Mucosa of gallbladder (tissue), 1 donor: ENCODE measurements at regions not wholly inside any gene's neighbourhood (a gene's known extent, or its start where the extent isn't known, plus 50 kb on each side); places are given as distances from the start of the nearest gene placed in this dataset.
"Not testable (repeated sequence)": the region's sequence is repeated elsewhere in the genome, so short reads cannot be mapped to it uniquely, and the experiment has no call there.

Source experiments
- DNase-seq: peaks from one replicate; pipeline ENCODE4 v3.0.0-alpha.2; 2020; ENCODE audit warnings: low spot score
- donor health status: DM: no; HTN: no; CAD: no.

- DNase-seq = no peak
Observed at GRCh38 chrX:6990552-6991193, 156.8 kb upstream of the STS start.

DNA sequence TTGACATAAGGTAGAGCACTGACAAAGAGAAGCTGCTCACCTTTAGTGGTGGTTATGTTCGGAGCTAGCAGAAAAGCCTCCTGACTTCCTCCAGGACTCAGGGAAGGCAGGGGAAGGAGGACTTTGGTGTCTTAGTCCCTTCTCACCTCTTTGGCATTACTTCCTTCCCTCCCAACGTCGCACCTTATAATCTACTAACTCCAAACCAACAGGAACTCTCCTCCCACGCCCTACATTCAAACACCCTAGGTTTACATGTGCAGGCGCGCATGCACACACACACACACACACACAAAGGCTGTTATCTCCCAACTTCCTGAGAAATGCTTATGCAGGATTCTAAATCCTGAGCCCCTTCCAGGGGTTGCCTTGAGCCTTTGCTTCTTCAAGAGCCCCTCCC is 157.7 kb upstream of the STS start:
- no peak for DNase-seq

DNA sequence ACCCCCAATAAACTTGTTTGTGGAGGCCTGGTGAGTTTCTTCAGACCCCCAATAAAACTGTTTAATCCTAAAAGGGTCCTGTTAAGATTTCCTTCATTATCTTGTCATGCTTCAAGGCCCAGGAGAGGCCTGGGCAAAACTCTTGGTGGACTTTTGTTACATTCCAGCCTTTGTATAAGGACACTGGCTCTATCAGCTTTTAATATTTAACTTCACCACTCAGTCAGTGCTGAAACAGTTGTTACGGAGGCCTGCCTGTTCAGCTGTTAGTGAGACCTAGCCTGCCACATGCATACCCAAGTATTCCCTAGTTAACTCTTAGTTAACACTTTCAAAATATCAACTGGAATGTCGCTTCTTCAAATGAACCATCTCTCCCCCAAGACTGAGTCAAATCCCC is 158.8 kb upstream of the STS start:
- not testable (repeated sequence) for DNase-seq

GRCh38 chrX:6986915-6987314 is 160.6 kb upstream of the STS start:
- no peak for DNase-seq

GRCh38 chrX:6985537-6985936 is 162.0 kb upstream of the STS start:
- no peak for DNase-seq

DNA sequence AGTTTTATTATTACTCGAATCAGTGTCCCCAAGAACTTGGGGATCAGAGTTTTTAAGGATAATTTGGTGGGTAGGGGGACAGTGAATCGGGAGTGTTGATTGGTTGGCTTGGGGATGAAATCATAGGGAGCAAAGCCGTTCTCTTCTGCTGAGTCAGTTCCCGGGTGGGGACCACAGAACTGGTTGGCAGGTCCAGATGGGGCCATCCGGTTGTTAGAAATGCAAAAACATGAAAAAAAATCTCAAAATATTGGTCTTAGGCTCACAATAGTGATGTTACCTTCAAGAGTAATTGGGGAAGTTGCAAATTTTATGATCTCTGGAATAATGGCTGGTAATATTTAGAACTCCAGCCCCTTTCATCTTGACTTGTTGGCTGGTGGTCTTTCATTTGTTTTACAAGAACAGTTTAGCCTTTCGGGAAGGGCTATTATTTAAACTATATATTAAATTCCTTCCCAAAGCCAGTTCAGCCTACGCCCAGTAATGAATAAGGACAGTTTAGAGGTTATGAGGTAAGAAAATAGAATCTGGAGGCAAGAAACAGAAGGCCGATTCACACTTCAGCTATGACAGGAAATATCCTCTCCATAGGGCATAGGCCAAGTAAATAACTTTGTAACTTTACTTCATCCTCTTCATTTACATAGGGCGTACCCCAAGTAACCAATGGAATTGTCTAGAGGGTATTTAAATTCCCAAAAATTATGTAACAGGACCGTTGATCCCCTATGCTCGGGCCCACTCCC is 164.1 kb upstream of the STS start:
- DNase-seq = no peak

DNA sequence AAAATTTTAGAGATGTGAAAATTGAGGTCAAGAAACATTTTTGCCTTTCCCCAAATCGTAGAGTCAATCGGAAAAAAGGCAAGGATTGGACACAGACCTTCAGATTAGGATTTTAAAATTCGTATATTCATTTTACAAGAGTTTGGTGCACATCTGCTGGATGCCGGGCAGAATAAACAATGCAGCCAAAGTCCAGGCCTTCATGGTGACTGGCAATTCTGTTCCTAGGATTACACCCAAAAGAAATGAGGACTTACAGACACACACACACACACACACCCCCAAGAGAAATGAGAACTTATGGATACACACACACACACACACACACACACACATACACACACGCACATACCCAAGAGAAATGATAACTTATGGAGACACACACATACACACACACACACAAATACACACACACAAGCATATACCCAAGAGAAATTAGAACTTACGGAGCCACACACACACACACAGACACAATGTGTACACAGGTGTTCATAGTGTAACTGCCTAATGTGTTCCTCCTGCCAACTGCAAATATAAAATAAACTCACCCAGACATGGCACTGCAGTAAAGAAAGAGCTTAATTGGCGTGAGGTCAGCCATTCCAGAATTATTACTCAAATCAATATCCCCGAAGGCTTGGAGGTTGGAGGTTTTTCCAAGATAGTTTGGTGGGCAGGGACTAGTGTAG is 165.7 kb upstream of the STS start:
- DNase-seq = no peak

DNA sequence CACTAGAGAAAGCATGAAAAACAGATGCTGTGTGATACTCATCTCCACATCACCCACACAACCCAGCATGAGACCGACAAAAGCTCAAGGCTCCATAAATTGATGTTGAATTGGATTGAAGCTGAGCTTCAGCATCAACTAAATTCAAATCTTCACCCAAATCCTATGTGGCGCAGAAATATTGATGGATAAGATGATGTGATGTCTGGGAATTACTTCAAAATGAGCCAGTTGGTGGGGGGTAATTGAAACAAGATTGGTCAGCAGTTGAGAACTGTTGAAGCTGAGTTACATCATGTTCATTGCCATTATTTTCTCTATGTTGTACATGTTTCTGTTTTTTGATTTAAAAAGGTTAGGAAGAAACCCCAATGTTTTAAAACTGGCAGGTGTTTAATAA is 166.5 kb upstream of the STS start:
- no peak for DNase-seq

DNA sequence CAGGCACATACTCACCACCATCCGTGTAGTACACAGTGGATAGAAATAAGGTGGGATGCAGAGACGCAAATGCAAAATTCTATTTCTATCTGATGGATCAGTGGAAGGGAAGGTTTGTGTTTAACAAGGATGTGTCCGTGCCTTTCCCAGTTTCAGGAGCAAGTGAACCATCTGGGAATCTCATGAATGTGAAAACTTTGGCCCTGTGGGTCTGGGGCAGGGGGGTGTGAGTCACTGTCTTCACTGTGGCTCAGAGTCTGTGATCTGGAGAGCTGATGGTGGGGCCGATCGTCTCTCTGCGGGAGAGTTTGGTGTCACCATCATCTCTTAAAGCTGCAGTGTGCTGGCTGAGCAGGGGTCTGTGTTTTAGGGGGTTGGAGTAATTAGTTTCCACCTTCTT is 179.3 kb upstream of the STS start:
- no peak for DNase-seq

DNA sequence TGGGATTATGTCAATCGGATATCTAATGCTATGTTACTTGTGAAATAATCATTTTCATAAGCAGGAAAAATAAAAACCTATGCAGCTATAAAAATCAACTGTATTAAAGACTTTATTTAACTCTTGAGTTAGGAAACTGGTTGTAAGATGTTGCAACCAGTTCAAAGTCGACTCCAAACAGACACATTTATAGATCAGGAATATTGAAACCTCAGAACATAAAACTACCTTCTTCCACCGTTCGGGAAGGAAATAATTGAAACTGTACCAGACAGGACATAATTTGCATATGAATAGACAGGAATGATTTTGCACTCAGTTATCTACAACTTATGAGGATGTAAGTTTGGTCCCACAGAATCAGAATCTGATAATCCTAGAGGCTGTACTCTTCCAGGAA is 181.8 kb upstream of the STS start:
- DNase-seq = no peak

GRCh38 chrX:6962006-6962355 is 185.5 kb upstream of the STS start:
- no peak for DNase-seq

- no peak for DNase-seq
Observed at GRCh38 chrX:6961286-6962005, 186.1 kb upstream of the STS start.

DNA sequence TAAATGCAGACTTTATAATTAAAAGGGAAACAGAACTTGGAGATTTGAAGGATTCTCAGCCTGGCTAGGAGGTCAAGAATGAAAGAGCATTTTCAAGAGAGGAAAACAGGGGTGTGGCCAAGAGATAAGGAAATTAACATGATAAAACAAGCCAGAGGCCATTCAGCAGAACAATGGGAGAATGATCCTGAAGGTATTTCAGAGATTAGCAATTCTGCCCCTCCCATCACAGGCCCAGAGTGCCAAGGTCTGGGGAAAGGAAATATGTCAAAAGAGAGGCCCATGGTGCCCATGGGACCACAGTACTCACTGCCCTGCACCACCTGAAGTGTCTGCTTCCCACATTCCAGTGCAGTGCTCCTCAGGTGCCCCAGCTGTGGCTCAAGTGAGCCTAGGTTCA is 188.5 kb upstream of the STS start:
- no peak for DNase-seq

- no peak for DNase-seq
Observed at GRCh38 chrX:6954836-6955235, 192.7 kb upstream of the STS start.

- no peak for DNase-seq
Observed at GRCh38 chrX:6946168-6946567, 201.3 kb upstream of the STS start.

- DNase-seq = no peak
Observed at GRCh38 chrX:6941041-6941440, 206.5 kb upstream of the STS start.

DNA sequence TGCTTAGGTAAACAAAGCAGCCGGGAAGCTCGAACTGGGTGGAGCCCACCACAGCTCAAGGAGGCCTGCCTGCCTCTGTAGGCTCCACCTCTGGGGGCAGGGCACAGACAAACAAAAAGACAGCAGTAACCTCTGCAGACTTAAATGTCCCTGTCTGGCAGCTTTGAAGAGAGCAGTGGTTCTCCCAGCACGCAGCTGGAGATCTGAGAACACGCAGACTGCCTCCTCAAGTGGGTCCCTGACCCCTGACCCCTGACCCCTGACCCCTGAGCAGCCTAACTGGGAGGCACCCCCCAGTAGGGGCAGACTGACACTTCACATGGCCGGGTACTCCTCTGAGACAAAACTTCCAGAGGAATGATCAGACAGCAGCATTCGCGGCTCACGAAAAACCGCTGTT is 214.6 kb upstream of the STS start:
- not testable (repeated sequence) for DNase-seq

GRCh38 chrX:6930307-6930849 is 217.1 kb upstream of the STS start:
- DNase-seq = no peak

DNA sequence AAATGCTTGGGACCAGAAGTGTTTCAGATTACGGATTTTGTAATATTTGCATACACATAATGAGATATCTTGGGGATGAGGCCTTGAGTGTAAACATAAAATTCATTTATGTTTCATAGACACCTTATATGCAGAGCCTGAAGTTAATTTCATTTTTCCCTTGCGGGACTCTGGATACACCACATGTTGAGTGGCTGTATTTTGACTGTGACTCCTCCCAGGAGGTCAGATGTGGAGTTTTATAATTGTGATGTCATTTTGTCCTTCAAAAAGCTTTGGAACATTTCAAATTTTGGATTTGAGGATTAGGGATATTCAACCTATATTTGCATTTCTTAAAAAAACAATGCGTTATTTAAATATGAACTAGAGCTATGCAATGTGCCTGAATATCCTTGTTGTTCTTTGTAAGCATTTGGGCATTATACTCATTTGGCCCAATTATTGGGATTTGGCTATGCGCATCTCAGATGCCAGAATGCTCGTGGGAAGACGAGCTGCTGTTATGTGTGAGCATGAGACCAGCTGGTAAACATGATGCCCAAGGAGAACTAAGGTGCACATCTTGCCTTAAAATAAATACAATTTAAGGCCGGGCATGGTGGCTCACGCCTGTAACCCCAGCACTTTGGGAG is 223.0 kb upstream of the STS start:
- DNase-seq = no peak

DNA sequence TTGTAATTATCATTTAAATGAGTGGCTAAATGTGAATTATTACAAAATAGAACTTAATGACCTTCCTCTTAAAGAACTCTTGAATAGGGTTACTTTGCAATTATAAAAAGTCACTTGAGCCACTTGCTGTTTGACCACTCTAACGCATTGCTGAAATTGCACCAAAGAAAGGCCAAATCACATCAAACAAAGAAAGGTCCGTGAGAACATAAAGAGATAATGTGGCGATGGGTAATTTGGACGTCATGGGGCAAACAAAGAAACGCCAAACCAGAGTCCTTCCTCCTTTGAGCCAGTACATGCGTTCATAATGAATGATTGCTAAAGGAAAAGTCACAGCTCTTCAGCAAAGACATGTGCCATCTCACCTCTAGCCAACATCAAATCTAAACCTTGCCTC is 229.8 kb upstream of the STS start:
- no peak for DNase-seq

- no peak for DNase-seq
Observed at GRCh38 chrX:6910218-6910617, 237.3 kb upstream of the STS start.

GRCh38 chrX:6909396-6909795 is 238.1 kb upstream of the STS start:
- no peak for DNase-seq
